WTC11 (cell line): ENCODE measurements at regions not wholly inside any gene's neighbourhood (a gene's known extent, or its start where the extent isn't known, plus 50 kb on each side); places are given as distances from the start of the nearest gene placed in this dataset.

Source experiments
- ATAC-seq: fragments of 200-7000 bp; cut with Tn5 transposase; 2 replicates; pipeline ENCODE4 v1.10.0; 2021; ENCODE audit warnings: mild to moderate bottlenecking, moderate library complexity
- CTCF ChIA-PET: fragments of 300-600 bp; sonication (Branson Sonifier 250); formaldehyde crosslinking; loops from one replicate; lab custom pipeline; 2021; ENCODE audit warnings: antibody characterized with exemption; lab: Charles Lee
- POLR2A ChIA-PET: fragments of 350-600 bp; sonication (Branson Sonifier 250); formaldehyde crosslinking; loops from one replicate; lab custom pipeline; 2021; ENCODE audit warnings: antibody characterized with exemption; lab: Charles Lee
- DNase-seq: peaks from one replicate; pipeline ENCODE4 v3.0.0; 2021; ENCODE audit warnings: low spot score
- H3K27ac Mint-ChIP-seq: 2 replicates; pipeline ENCODE4 v1.8.0; 2021; ENCODE audit warnings: mixed read lengths
- H3K27me3 Mint-ChIP-seq: 2 replicates; pipeline ENCODE4 v1.8.0; 2021; ENCODE audit warnings: low read depth, mild to moderate bottlenecking, moderate library complexity, mixed read lengths
- H3K36me3 Mint-ChIP-seq: 2 replicates; pipeline ENCODE4 v1.8.0; 2021; ENCODE audit warnings: mixed read lengths
- H3K4me1 Mint-ChIP-seq: 2 replicates; pipeline ENCODE4 v1.8.0; 2022; ENCODE audit warnings: mixed read lengths
- H3K4me3 Mint-ChIP-seq: 2 replicates; pipeline ENCODE4 v1.8.0; 2021; ENCODE audit warnings: mild to moderate bottlenecking, moderate library complexity, mixed read lengths
- H3K9me3 Mint-ChIP-seq: 2 replicates; pipeline ENCODE4 v1.8.0; 2021; ENCODE audit warnings: mixed read lengths
- CBFB ChIP-seq: sonication (generic); formaldehyde crosslinking; IDR thresholded peaks from 2 replicates; pipeline ENCODE4 v1.8.1; 2022; ENCODE audit warnings: mild to moderate bottlenecking, low read depth, missing genetic modification reagents
- ETV6 ChIP-seq: sonication (generic); formaldehyde crosslinking; IDR thresholded peaks from 2 replicates; pipeline ENCODE4 v1.8.1; 2022; ENCODE audit warnings: mild to moderate bottlenecking, missing genetic modification reagents
- FOXK1 ChIP-seq: sonication (generic); formaldehyde crosslinking; IDR thresholded peaks from 2 replicates; pipeline ENCODE4 v1.8.0; 2022; ENCODE audit warnings: mild to moderate bottlenecking, moderate library complexity, missing genetic modification reagents
- GABPB1 ChIP-seq: sonication (generic); formaldehyde crosslinking; IDR thresholded peaks from 2 replicates; pipeline ENCODE4 v1.8.1; 2023; ENCODE audit warnings: mild to moderate bottlenecking, missing genetic modification reagents
- GRHL2 ChIP-seq: fragments of 250-450 bp; sonication (Bioruptor Pico); IDR thresholded peaks from 2 replicates; pipeline ENCODE4 v1.8.0; 2022; ENCODE audit warnings: mild to moderate bottlenecking, moderate library complexity; ENCODE audit not compliant: insufficient replicate concordance, severe bottlenecking
- KAT7 ChIP-seq: sonication (generic); formaldehyde crosslinking; IDR thresholded peaks from 2 replicates; pipeline ENCODE4 v1.8.1; 2023; ENCODE audit warnings: missing genetic modification reagents, mild to moderate bottlenecking, borderline replicate concordance
- NR3C1 ChIP-seq: sonication (generic); formaldehyde crosslinking; conservative IDR thresholded peaks from 2 replicates; pipeline ENCODE4 v1.8.1; 2023; ENCODE audit warnings: low read depth, mild to moderate bottlenecking, missing genetic modification reagents
- PRRX2 ChIP-seq: fragments of 250-450 bp; sonication (Bioruptor Pico); IDR thresholded peaks from 2 replicates; pipeline ENCODE4 v1.8.0; 2021; ENCODE audit warnings: mild to moderate bottlenecking
- SMAD3 ChIP-seq: sonication (generic); formaldehyde crosslinking; IDR thresholded peaks from 2 replicates; pipeline ENCODE4 v1.8.0; 2022; ENCODE audit warnings: missing genetic modification reagents, mild to moderate bottlenecking, borderline replicate concordance
- SOX15 ChIP-seq: fragments of 250-450 bp; sonication (Bioruptor Pico); IDR thresholded peaks from 2 replicates; pipeline ENCODE4 v1.9.0; 2021; ENCODE audit warnings: mild to moderate bottlenecking
- TCF7 ChIP-seq: sonication (generic); formaldehyde crosslinking; IDR thresholded peaks from 2 replicates; pipeline ENCODE4 v1.8.0; 2022; ENCODE audit warnings: mild to moderate bottlenecking, low read depth, missing genetic modification reagents, moderate library complexity
- TEAD4 ChIP-seq: sonication (generic); formaldehyde crosslinking; IDR thresholded peaks from 2 replicates; pipeline ENCODE4 v1.8.0; 2022; ENCODE audit warnings: mild to moderate bottlenecking, missing genetic modification reagents
- ZNF232 ChIP-seq: sonication (generic); formaldehyde crosslinking; IDR thresholded peaks from 2 replicates; pipeline ENCODE4 v1.8.0; 2022; ENCODE audit warnings: mild to moderate bottlenecking, missing genetic modification reagents
- ZNF671 ChIP-seq: fragments of 250-450 bp; sonication (Bioruptor Pico); IDR thresholded peaks from 2 replicates; pipeline ENCODE4 v1.8.0; 2021; ENCODE audit warnings: mild to moderate bottlenecking
- TF ChIP-seq, protein P1 (sequence below): sonication (generic); formaldehyde crosslinking; IDR thresholded peaks from 2 replicates; pipeline ENCODE4 v1.8.1; 2023; ENCODE audit warnings: mild to moderate bottlenecking, moderate library complexity, missing genetic modification reagents
- TF ChIP-seq, protein P2 (sequence below): sonication (generic); formaldehyde crosslinking; IDR thresholded peaks from 2 replicates; pipeline ENCODE4 v1.8.1; 2022; ENCODE audit warnings: missing genetic modification reagents, borderline replicate concordance
- TF ChIP-seq, protein P3 (sequence below): sonication (generic); formaldehyde crosslinking; conservative IDR thresholded peaks from 2 replicates; pipeline ENCODE4 v1.8.1; 2023; ENCODE audit warnings: mild to moderate bottlenecking, low read depth, missing genetic modification reagents, moderate library complexity
- TF ChIP-seq, protein P4 (sequence below): sonication (generic); formaldehyde crosslinking; IDR thresholded peaks from 2 replicates; pipeline ENCODE4 v1.8.0; 2022; ENCODE audit warnings: mild to moderate bottlenecking, missing genetic modification reagents
- TF ChIP-seq, protein P5 (sequence below): fragments of 250-450 bp; sonication (Bioruptor Pico); IDR thresholded peaks from 2 replicates; pipeline ENCODE4 v2.1.2; 2022; ENCODE audit warnings: mild to moderate bottlenecking, moderate library complexity
- TF ChIP-seq, protein P6 (sequence below): fragments of 250-450 bp; sonication (Bioruptor Pico); conservative IDR thresholded peaks from 2 replicates; pipeline ENCODE4 v1.9.0; 2021; ENCODE audit warnings: mild to moderate bottlenecking
- TF ChIP-seq, protein P7 (sequence below): fragments of 250-450 bp; sonication (Bioruptor Pico); IDR thresholded peaks from 2 replicates; pipeline ENCODE4 v1.9.0; 2021; ENCODE audit warnings: mild to moderate bottlenecking

DNA sequence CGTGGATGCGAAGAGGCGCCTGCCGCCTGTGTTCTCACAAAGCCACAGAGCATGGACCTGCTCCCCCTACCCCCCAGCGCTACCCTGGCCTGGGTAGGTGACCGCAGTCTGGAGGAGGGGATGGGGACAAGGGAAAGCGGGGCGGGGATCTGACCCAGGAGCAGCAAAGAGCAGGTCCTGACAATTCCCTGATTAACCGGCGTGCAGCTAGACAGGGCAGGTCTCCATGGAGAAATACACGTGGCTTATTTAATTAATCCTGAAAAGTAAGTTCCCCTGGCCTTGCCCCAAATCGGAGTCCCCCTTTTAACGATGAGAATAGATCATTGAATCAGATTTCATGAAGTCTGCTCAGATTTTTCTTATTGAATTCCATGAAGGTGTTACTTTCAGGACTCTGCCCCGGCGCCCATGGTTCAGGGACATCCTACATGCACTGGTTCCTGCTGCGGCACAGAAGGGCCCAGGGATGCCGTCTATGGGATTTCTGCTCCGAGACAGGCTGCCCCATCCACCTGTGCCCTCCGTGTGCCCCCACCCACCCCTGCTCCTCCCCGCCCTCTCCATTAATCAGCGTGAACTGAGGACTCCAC lies 251.0 kb upstream of the SFSWAP start:
- CTCF ChIA-PET: no interaction called here
- POLR2A ChIA-PET: no interaction called here

DNA sequence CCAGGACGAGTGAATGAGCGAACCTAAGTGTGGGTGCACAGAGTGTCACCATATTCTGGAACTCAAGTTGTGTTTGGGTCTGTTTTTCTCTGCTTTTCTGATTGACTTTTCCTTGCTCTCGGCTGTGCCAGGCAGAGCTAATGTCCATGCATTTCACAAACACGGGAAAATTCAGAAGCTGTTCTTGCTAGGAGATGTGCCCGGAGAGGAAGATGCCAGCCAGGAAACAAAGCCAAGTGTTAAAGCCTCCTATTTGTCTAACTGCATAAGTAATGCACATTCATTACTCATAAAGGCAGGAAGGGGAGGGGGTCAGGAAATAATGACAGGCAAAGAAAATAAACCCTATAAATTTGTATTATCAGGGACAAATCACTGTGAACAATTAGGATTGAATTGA lies 250.4 kb upstream of the SFSWAP start:
- no peak for DNase-seq
- Mint-ChIP-seq H3K4me1 (no peaks in the 10 kb centered on the region), H3K36me3 (no peaks in the 10 kb centered on the region), H3K4me3 (no peak overlapping the region), H3K27ac (no peak overlapping the region), H3K9me3 (peaks cover 6% of the 10 kb centered on the region), H3K27me3 (no peaks in the 10 kb centered on the region)
- POLR2A ChIA-PET: no interaction called here
- CTCF ChIA-PET: interaction anchor here (1.5 kb wide), 1 partner anchor 356 kb away, joined by 4 read pairs; no protein-coding TSS in a partner anchor
- ATAC-seq: no peak
- TF ChIP-seq KAT7 (CRISPR knock-in tag) (no peak), ETV6 (CRISPR knock-in tag) (no peak), ZNF232 (no peak), PRRX2 (CRISPR knock-in tag) (no peak), ZNF671 (CRISPR knock-in tag) (no peak), GABPB1 (CRISPR knock-in tag) (no peak), CBFB (no peak), NR3C1 (CRISPR knock-in tag) (no peak)
- TF ChIP-seq, protein P1, sequence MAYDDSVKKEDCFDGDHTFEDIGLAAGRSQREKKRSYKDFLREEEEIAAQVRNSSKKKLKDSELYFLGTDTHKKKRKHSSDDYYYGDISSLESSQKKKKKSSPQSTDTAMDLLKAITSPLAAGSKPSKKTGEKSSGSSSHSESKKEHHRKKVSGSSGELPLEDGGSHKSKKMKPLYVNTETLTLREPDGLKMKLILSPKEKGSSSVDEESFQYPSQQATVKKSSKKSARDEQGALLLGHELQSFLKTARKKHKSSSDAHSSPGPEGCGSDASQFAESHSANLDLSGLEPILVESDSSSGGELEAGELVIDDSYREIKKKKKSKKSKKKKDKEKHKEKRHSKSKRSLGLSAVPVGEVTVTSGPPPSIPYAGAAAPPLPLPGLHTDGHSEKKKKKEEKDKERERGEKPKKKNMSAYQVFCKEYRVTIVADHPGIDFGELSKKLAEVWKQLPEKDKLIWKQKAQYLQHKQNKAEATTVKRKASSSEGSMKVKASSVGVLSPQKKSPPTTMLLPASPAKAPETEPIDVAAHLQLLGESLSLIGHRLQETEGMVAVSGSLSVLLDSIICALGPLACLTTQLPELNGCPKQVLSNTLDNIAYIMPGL (CRISPR knock-in tag): no peak
- TF ChIP-seq, protein P2, sequence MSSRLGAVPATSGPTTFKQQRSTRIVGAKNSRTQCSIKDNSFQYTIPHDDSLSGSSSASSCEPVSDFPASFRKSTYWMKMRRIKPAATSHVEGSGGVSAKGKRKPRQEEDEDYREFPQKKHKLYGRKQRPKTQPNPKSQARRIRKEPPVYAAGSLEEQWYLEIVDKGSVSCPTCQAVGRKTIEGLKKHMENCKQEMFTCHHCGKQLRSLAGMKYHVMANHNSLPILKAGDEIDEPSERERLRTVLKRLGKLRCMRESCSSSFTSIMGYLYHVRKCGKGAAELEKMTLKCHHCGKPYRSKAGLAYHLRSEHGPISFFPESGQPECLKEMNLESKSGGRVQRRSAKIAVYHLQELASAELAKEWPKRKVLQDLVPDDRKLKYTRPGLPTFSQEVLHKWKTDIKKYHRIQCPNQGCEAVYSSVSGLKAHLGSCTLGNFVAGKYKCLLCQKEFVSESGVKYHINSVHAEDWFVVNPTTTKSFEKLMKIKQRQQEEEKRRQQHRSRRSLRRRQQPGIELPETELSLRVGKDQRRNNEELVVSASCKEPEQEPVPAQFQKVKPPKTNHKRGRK (CRISPR knock-in tag): no peak

More for the DNA sequence above, 251.0 kb upstream of the SFSWAP start:
- peaks cover 2% of the 10 kb centered on the region; the same call in 1 of the 2 replicates for H3K4me1 Mint-ChIP-seq
- H3K9me3 Mint-ChIP-seq: peaks cover 6% of the 10 kb centered on the region
- H3K27me3 Mint-ChIP-seq: no peaks in the 10 kb centered on the region
- ATAC-seq (no peak), DNase-seq (no peak)
- no peak overlapping the region for H3K27ac Mint-ChIP-seq
- H3K4me3 Mint-ChIP-seq: no peak overlapping the region
- TF ChIP-seq, protein P3, sequence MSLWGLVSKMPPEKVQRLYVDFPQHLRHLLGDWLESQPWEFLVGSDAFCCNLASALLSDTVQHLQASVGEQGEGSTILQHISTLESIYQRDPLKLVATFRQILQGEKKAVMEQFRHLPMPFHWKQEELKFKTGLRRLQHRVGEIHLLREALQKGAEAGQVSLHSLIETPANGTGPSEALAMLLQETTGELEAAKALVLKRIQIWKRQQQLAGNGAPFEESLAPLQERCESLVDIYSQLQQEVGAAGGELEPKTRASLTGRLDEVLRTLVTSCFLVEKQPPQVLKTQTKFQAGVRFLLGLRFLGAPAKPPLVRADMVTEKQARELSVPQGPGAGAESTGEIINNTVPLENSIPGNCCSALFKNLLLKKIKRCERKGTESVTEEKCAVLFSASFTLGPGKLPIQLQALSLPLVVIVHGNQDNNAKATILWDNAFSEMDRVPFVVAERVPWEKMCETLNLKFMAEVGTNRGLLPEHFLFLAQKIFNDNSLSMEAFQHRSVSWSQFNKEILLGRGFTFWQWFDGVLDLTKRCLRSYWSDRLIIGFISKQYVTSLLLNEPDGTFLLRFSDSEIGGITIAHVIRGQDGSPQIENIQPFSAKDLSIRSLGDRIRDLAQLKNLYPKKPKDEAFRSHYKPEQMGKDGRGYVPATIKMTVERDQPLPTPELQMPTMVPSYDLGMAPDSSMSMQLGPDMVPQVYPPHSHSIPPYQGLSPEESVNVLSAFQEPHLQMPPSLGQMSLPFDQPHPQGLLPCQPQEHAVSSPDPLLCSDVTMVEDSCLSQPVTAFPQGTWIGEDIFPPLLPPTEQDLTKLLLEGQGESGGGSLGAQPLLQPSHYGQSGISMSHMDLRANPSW (CRISPR knock-in tag): no peak
- TF ChIP-seq, protein P4, sequence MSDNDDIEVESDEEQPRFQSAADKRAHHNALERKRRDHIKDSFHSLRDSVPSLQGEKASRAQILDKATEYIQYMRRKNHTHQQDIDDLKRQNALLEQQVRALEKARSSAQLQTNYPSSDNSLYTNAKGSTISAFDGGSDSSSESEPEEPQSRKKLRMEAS (CRISPR knock-in tag): no peak
- TF ChIP-seq NR3C1 (CRISPR knock-in tag) (no peak), GRHL2 (CRISPR knock-in tag) (no peak), FOXK1 (no peak), TEAD4 (CRISPR knock-in tag) (no peak), SMAD3 (no peak), TCF7 (CRISPR knock-in tag) (no peak), SOX15 (CRISPR knock-in tag) (no peak)
- TF ChIP-seq, protein P5, sequence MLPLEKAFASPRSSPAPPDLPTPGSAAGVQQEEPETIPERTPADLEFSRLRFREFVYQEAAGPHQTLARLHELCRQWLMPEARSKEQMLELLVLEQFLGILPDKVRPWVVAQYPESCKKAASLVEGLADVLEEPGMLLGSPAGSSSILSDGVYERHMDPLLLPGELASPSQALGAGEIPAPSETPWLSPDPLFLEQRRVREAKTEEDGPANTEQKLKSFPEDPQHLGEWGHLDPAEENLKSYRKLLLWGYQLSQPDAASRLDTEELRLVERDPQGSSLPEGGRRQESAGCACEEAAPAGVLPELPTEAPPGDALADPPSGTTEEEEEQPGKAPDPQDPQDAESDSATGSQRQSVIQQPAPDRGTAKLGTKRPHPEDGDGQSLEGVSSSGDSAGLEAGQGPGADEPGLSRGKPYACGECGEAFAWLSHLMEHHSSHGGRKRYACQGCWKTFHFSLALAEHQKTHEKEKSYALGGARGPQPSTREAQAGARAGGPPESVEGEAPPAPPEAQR: no peak
- TF ChIP-seq, protein P1 (CRISPR knock-in tag): no peak
- TF ChIP-seq, protein P6, sequence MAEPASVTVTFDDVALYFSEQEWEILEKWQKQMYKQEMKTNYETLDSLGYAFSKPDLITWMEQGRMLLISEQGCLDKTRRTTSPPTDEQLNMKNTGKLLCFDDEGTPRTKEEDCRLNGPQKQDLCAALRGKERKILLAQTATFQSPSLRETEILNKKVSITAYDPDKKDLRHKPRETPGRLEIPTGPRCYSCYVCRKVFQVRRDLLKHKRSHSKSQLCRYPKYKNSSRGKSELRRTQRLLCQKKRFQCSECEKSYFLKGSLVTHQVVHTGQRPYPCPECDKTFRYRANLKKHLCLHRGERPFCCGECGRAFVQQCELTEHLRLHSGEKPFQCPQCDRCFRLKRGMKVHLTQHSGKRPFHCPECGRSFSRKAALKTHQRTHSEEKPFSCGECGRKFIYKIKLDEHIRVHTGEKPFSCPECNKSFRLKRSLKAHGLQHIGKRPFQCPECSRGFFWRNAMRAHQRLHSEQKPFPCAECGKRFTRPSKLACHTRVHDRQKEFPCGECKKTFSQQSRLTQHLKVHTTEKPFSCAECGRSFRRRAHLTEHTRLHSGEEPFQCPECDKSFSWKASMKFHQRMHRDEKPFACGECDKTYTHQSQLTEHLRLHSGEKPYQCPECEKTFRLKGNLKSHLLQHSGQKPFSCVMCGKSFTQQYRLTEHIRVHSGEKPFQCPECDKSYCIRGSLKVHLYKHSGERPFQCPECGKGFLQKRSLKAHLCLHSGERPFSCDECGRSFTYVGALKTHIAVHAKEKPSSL (CRISPR knock-in tag): no peak
- TF ChIP-seq, protein P7, sequence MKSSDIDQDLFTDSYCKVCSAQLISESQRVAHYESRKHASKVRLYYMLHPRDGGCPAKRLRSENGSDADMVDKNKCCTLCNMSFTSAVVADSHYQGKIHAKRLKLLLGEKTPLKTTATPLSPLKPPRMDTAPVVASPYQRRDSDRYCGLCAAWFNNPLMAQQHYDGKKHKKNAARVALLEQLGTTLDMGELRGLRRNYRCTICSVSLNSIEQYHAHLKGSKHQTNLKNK (CRISPR knock-in tag): no peak
- H3K36me3 Mint-ChIP-seq: no peaks in the 10 kb centered on the region
